GM23248 (cell line): ENCODE measurements at regions not wholly inside any gene's neighbourhood (a gene's known extent, or its start where the extent isn't known, plus 50 kb on each side); places are given as distances from the start of the nearest gene placed in this dataset.

ENCODE experiments used
- DNase-seq: peaks from one replicate; pipeline ENCODE4 v3.0.0-alpha.2; 2015
- H2AFZ ChIP-seq: fragments of 200-600 bp; sonication (generic); 2 replicates; pipeline ENCODE4 v1.6.1; 2016; ENCODE audit warnings: antibody characterized with exemption
- H3F3A ChIP-seq: fragments of 200-600 bp; sonication (generic); 2 replicates; pipeline ENCODE4 v1.6.1; 2016; ENCODE audit warnings: mild to moderate bottlenecking, antibody characterized with exemption, mixed run types; ENCODE audit not compliant: insufficient read depth
- H3K27ac ChIP-seq: fragments of 200-600 bp; sonication (generic); 2 replicates; pipeline ENCODE4 v1.5.1; 2016; ENCODE audit warnings: mild to moderate bottlenecking
- H3K27me3 ChIP-seq: fragments of 200-600 bp; sonication (generic); replicated peaks from 2 replicates; pipeline ENCODE4 v1.6.1; 2016; ENCODE audit warnings: mild to moderate bottlenecking; ENCODE audit not compliant: insufficient read depth
- H3K36me3 ChIP-seq: fragments of 200-600 bp; sonication (generic); 2 replicates; pipeline ENCODE4 v1.6.1; 2016; ENCODE audit warnings: low read depth, mild to moderate bottlenecking
- H3K4me1 ChIP-seq: fragments of 200-600 bp; sonication (generic); 2 replicates; pipeline ENCODE4 v1.6.1; 2016; ENCODE audit warnings: mild to moderate bottlenecking; ENCODE audit not compliant: insufficient read depth
- H3K4me2 ChIP-seq: fragments of 200-600 bp; sonication (generic); one replicate; pipeline ENCODE4 v1.6.1; 2016; ENCODE audit warnings: mild to moderate bottlenecking; ENCODE audit not compliant: unreplicated experiment
- H3K4me3 ChIP-seq: fragments of 200-600 bp; sonication (generic); 2 replicates; pipeline ENCODE4 v1.5.1; 2016; ENCODE audit warnings: mild to moderate bottlenecking
- H3K79me2 ChIP-seq: fragments of 200-600 bp; sonication (generic); 2 replicates; pipeline ENCODE4 v1.6.1; 2016; ENCODE audit warnings: mild to moderate bottlenecking; ENCODE audit not compliant: insufficient read depth
- H3K9ac ChIP-seq: fragments of 200-600 bp; sonication (generic); 2 replicates; pipeline ENCODE4 v1.6.1; 2016; ENCODE audit warnings: mild to moderate bottlenecking
- H3K9me2 ChIP-seq: fragments of 200-600 bp; sonication (generic); 2 replicates; pipeline ENCODE4 v1.6.1; 2016; ENCODE audit warnings: mixed run types, mild to moderate bottlenecking, moderate library complexity; ENCODE audit not compliant: insufficient read depth
- H3K9me3 ChIP-seq: fragments of 200-600 bp; sonication (generic); one replicate; pipeline ENCODE4 v1.6.1; 2017; ENCODE audit warnings: low read depth
- H4K20me1 ChIP-seq: fragments of 200-600 bp; sonication (generic); 2 replicates; pipeline ENCODE4 v1.6.0; 2016; ENCODE audit not compliant: insufficient read depth
- EZH2 ChIP-seq: fragments of 200-600 bp; sonication (generic); IDR thresholded peaks from 2 replicates; pipeline ENCODE4 v1.6.1; 2018; ENCODE audit warnings: antibody characterized with exemption, mild to moderate bottlenecking; ENCODE audit not compliant: insufficient read depth, poor library complexity, severe bottlenecking
- EZH2phosphoT487 ChIP-seq: fragments of 200-600 bp; sonication (generic); IDR thresholded peaks from 2 replicates; pipeline ENCODE4 v1.6.1; 2018; ENCODE audit warnings: antibody characterized with exemption, moderate library complexity, mild to moderate bottlenecking, low read depth; ENCODE audit not compliant: insufficient read depth
- WGBS, 2 experiments: methylation state at CpG; one replicate each; pipeline ENCODE4 v1.1.6; 2015 to 2017; ENCODE audit warnings: low lambda C conversion rate in 2 of 2, low coverage in 1 of 2; ENCODE audit errors: missing lambda C conversion rate in 2 of 2; 5-methylcytosine and 5-hydroxymethylcytosine counted together
- in situ Hi-C: fragments of 300-500 bp; cut with MboI; formaldehyde crosslinking; loops from 2 replicates; pipeline ENCODE4 v1.15.0; 2020

DNA sequence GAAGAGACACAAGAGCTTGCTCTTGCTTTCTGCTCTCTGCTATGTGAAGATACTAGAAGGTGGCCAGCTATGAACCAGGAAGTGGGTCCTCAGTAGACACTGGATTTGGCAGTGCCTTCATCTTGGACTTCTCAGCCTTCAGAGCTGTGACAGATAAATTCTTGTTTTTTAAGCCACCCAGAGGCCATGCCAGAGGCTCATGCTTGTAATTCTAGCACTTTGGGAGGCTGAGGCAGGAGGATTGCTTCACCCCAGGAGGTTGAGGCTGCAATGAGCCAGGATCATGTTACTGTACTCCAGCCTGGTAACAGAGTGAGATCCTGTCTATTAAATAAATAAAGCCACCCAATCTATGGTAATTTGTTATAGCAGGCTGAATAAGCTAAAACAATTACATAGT, 185.5 kb upstream of the SALL4 start:
- in situ Hi-C loops: no loop called here
- no peaks in the 10 kb centered on the region for H3K9me2 ChIP-seq
- no peaks in the 10 kb centered on the region for H3K9me3 ChIP-seq
- no peak overlapping the region for H3K27ac ChIP-seq
- H3K4me1 ChIP-seq: peaks cover 15% of the 10 kb centered on the region
- no peaks in the 10 kb centered on the region for H3K27me3 ChIP-seq
- no peak overlapping the region for H2AFZ ChIP-seq
- H4K20me1 ChIP-seq: no peaks in the 10 kb centered on the region
- H3K4me3 ChIP-seq: no peak overlapping the region
- H3K4me2 ChIP-seq: no peak overlapping the region
- H3K9ac ChIP-seq: no peak overlapping the region
- TF ChIP-seq EZH2phosphoT487 (no peak), EZH2 (no peak)
- H3F3A ChIP-seq: peaks cover 15% of the 10 kb centered on the region; the same call in 1 of the 2 replicates
- no peaks in the 10 kb centered on the region for H3K79me2 ChIP-seq
- H3K36me3 ChIP-seq: no peaks in the 10 kb centered on the region
- DNase-seq: no peak

- H3K79me2 ChIP-seq: no peaks in the 10 kb centered on the region
- H3K36me3 ChIP-seq: no peaks in the 10 kb centered on the region
- H2AFZ ChIP-seq: peak overlapping the region; percentile 11
- H3K9ac ChIP-seq: peak overlapping the region; percentile 52
- TF ChIP-seq EZH2 (no peak), EZH2phosphoT487 (no peak)
- H3F3A ChIP-seq: peaks cover 15% of the 10 kb centered on the region; the same call in 1 of the 2 replicates
- no peaks in the 10 kb centered on the region for H3K9me2 ChIP-seq
- no peaks in the 10 kb centered on the region for H3K9me3 ChIP-seq
- H3K4me1 ChIP-seq: peaks cover 15% of the 10 kb centered on the region
- in situ Hi-C loops: no loop called here
- H3K4me3 ChIP-seq: peak overlapping the region; percentile 14
- no peaks in the 10 kb centered on the region for H4K20me1 ChIP-seq
- peak; percentile 93 for DNase-seq
- H3K4me2 ChIP-seq: peak overlapping the region; percentile 58
- H3K27ac ChIP-seq: peak overlapping the region; percentile 73
- no peaks in the 10 kb centered on the region for H3K27me3 ChIP-seq
These were observed 182.7 kb upstream of the SALL4 start for GRCh38 chr20:51985013-51985415.

- in situ Hi-C loops: no loop called here
- DNase-seq: no peak
- Histone ChIP-seq H3K4me2 (no peak overlapping the region), H3K4me1 (peaks cover 9% of the 10 kb centered on the region), H4K20me1 (no peaks in the 10 kb centered on the region), H3F3A (peaks cover 9% of the 10 kb centered on the region; the same call in 1 of the 2 replicates), H3K4me3 (no peak overlapping the region), H3K27ac (no peak overlapping the region), H3K9ac (no peak overlapping the region), H3K9me3 (no peaks in the 10 kb centered on the region), H3K79me2 (no peaks in the 10 kb centered on the region), H3K36me3 (no peaks in the 10 kb centered on the region), H2AFZ (no peak overlapping the region), H3K27me3 (no peaks in the 10 kb centered on the region), H3K9me2 (no peaks in the 10 kb centered on the region)
- TF ChIP-seq EZH2phosphoT487 (no peak), EZH2 (no peak)
- WGBS, 2 experiments: 95 to 97% methylated on average over 11 of the region's 11 CpGs
These were observed 178.0 kb upstream of the SALL4 start for GRCh38 chr20:51980277-51980676.

DNA sequence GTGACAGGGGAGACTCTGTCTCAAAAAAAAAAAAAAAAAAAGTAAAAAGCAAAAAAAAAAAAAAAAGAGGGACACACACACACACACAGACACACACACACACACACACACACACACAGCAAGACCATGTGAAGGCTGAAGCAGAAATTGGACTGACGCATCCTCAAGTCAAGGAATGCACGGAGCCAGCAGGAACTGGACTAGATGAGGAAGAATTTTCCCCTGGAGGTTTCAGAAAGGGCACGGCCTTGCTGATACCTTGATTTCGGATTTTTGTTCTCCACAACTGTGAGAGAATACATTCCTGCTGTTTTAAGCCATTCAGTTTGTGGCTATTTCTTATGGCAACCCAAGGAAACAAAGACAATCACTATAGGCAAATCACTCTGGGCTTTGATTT, 176.9 kb upstream of the SALL4 start:
- Histone ChIP-seq H3K9ac (no peak overlapping the region), H3F3A (peaks cover 1% of the 10 kb centered on the region; the same call in 1 of the 2 replicates), H3K36me3 (no peaks in the 10 kb centered on the region), H3K27ac (no peak overlapping the region), H3K4me3 (no peak overlapping the region), H3K4me2 (no peak overlapping the region), H4K20me1 (no peaks in the 10 kb centered on the region), H3K9me3 (no peaks in the 10 kb centered on the region), H3K9me2 (no peaks in the 10 kb centered on the region), H3K79me2 (no peaks in the 10 kb centered on the region), H3K27me3 (no peaks in the 10 kb centered on the region), H2AFZ (no peak overlapping the region), H3K4me1 (peaks cover under 1% of the 10 kb centered on the region; the same call in 1 of the 2 replicates)
- TF ChIP-seq EZH2 (no peak), EZH2phosphoT487 (no peak)
- DNase-seq: no peak
- in situ Hi-C loops: no loop called here
- WGBS, 2 experiments: 88 to 94% methylated on average over 4 of the region's 4 CpGs

DNA sequence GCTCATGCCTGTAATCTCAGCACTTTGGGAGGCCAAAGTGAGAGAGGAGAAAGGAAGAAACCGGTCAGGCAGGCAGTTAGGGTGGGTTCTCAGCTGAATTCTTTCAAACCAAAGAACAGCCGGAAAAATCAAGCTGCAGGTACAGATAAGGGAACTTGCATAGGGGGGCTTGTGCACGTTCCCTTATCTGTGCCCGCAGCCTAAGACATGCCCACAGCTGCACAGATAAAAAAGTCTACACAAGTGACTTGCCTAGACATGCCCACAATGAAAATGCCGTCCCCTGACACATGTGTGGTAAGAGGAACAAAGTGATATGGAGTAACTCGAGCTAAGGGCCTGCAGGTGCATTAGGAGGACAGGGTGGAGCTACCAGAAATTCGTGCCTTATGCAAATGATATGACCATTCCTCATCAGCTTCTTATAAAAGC, 175.8 kb upstream of the SALL4 start:
- TF ChIP-seq EZH2phosphoT487: no peak
- no peak for TF ChIP-seq EZH2
- no peak overlapping the region for H3K4me3 ChIP-seq
- H3K9me2 ChIP-seq: no peaks in the 10 kb centered on the region
- H3K4me1 ChIP-seq: no peaks in the 10 kb centered on the region
- H3K9ac ChIP-seq: no peak overlapping the region
- in situ Hi-C loops: no loop called here
- H3F3A ChIP-seq: no peaks in the 10 kb centered on the region
- H3K27ac ChIP-seq: no peak overlapping the region
- no peak overlapping the region for H2AFZ ChIP-seq
- no peak overlapping the region for H3K4me2 ChIP-seq
- DNase-seq: no peak
- H4K20me1 ChIP-seq: no peaks in the 10 kb centered on the region
- 64 to 71% methylated on average over 7 of the region's 7 CpGs for WGBS, 2 experiments
- H3K27me3 ChIP-seq: no peaks in the 10 kb centered on the region
- no peaks in the 10 kb centered on the region for H3K36me3 ChIP-seq
- no peaks in the 10 kb centered on the region for H3K9me3 ChIP-seq
- no peaks in the 10 kb centered on the region for H3K79me2 ChIP-seq
